RWPE2 (cell line): ENCODE measurements at regions not wholly inside any gene's neighbourhood (a gene's known extent, or its start where the extent isn't known, plus 50 kb on each side); places are given as distances from the start of the nearest gene placed in this dataset.

Experiments used
- ATAC-seq: fragments of 200-7000 bp; cut with Tn5 transposase; 3 replicates; pipeline ENCODE4 v1.9.1; 2021; ENCODE audit warnings: low read depth
- DNase-seq: peaks from one replicate; pipeline ENCODE4 v3.0.0-alpha.2; 2020; ENCODE audit warnings: low spot score
- H3K27ac ChIP-seq: fragments of 450-650 bp; 2 replicates; pipeline ENCODE4 v1.5.1; 2017; ENCODE audit warnings: mild to moderate bottlenecking; ENCODE audit not compliant: poor library complexity, severe bottlenecking
- H3K27me3 ChIP-seq: fragments of 250-450 bp; sonication (Bioruptor Pico); 2 replicates; pipeline ENCODE4 v1.5.1; 2021; ENCODE audit warnings: mild to moderate bottlenecking, moderate library complexity; ENCODE audit not compliant: insufficient read depth, poor library complexity, severe bottlenecking
- H3K36me3 ChIP-seq: fragments of 250-450 bp; sonication (Bioruptor Pico); 2 replicates; pipeline ENCODE4 v1.5.1; 2020; ENCODE audit warnings: low read depth, mild to moderate bottlenecking, moderate library complexity
- H3K4me1 ChIP-seq: fragments of 250-450 bp; sonication (Bioruptor Pico); 2 replicates; pipeline ENCODE4 v1.5.1; 2021; ENCODE audit warnings: mild to moderate bottlenecking, moderate library complexity; ENCODE audit not compliant: insufficient read depth, poor library complexity, severe bottlenecking
- H3K4me3 ChIP-seq: fragments of 250-450 bp; sonication (Bioruptor Pico); 2 replicates; pipeline ENCODE4 v1.5.1; 2021; ENCODE audit warnings: mild to moderate bottlenecking, moderate library complexity; ENCODE audit not compliant: severe bottlenecking
- H3K9me3 ChIP-seq: fragments of 250-450 bp; sonication (Bioruptor Pico); 2 replicates; pipeline ENCODE4 v1.5.1; 2021; ENCODE audit warnings: mild to moderate bottlenecking, moderate library complexity; ENCODE audit not compliant: severe bottlenecking
- CTCF ChIP-seq: fragments of 450-650 bp; IDR thresholded peaks from one replicate; pipeline ENCODE4 v1.5.1; 2017; ENCODE audit warnings: mild to moderate bottlenecking, moderate library complexity; ENCODE audit not compliant: poor library complexity, severe bottlenecking

DNA sequence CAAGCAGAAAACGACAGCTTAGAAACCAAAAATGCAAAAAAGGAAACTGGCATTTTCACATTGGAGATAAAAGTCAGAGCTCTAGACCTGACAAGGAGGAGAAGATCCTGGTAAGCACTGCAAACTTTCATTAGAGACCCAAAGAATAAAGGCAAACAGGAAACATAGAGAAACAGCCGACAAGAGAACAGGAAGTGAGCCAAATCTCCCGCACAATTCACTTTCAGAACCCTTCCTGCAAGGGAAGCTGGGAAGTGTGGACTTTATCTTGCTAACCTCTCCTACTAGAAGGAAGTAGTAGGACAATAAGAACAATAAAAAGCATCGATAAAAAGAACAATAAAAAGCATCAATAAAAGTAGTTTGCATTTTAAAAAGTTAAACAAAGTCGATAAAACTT is 417.8 kb upstream of the SPHKAP start:
- Histone ChIP-seq H3K9me3 (no peaks in the 10 kb centered on the region), H3K27ac (no peak overlapping the region), H3K36me3 (no peaks in the 10 kb centered on the region), H3K27me3 (no peaks in the 10 kb centered on the region), H3K4me3 (no peak overlapping the region), H3K4me1 (peaks cover 7% of the 10 kb centered on the region)
- DNase-seq (no peak), ATAC-seq (no peak)
- no peak for TF ChIP-seq CTCF

GRCh38 chr2:228597032-228597431 is 415.5 kb upstream of the SPHKAP start:
- Histone ChIP-seq H3K27me3 (no peaks in the 10 kb centered on the region), H3K4me1 (peaks cover 7% of the 10 kb centered on the region), H3K9me3 (no peaks in the 10 kb centered on the region), H3K36me3 (no peaks in the 10 kb centered on the region), H3K4me3 (no peak overlapping the region), H3K27ac (no peak overlapping the region)
- TF ChIP-seq CTCF, result no peak
- DNase-seq (no peak), ATAC-seq (no peak)

GRCh38 chr2:228594012-228594411 is 412.5 kb upstream of the SPHKAP start:
- no peak for TF ChIP-seq CTCF
- no peaks in the 10 kb centered on the region for H3K4me1 ChIP-seq
- ATAC-seq, result no peak
- H3K27ac ChIP-seq, result no peak overlapping the region
- H3K4me3 ChIP-seq, result no peak overlapping the region
- no peak for DNase-seq
- H3K9me3 ChIP-seq, result no peaks in the 10 kb centered on the region
- H3K27me3 ChIP-seq, result no peaks in the 10 kb centered on the region
- no peaks in the 10 kb centered on the region for H3K36me3 ChIP-seq

GRCh38 chr2:228592925-228593324 is 411.4 kb upstream of the SPHKAP start:
- no peak for TF ChIP-seq CTCF
- no peak overlapping the region for H3K4me3 ChIP-seq
- no peaks in the 10 kb centered on the region for H3K4me1 ChIP-seq
- no peak overlapping the region for H3K27ac ChIP-seq
- DNase-seq (no peak), ATAC-seq (no peak)
- no peaks in the 10 kb centered on the region for H3K36me3 ChIP-seq
- no peaks in the 10 kb centered on the region for H3K27me3 ChIP-seq
- peaks cover 2% of the 10 kb centered on the region for H3K9me3 ChIP-seq

DNA sequence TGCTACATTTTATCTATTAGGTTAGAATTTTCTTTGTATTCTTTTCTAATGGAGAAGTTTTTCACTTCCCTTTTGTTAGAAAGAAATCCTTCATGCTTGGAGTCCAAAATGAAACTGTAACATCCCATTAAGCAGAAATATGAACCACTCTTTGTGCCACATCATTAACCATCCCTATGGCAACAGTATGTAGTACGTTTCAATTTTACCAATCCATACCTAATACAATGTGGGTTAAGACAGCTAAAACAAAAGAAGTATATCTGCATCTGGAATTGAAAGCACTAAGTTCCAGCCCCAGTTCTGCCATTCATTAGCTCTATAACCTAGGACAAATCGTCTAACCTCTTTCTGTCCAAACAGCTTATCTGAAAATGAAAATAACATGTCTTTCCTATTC is 409.2 kb upstream of the SPHKAP start:
- H3K27me3 ChIP-seq, result no peaks in the 10 kb centered on the region
- H3K36me3 ChIP-seq, result no peaks in the 10 kb centered on the region
- DNase-seq (no peak), ATAC-seq (no peak)
- no peak for TF ChIP-seq CTCF
- no peak overlapping the region for H3K4me3 ChIP-seq
- H3K9me3 ChIP-seq, result peaks cover 2% of the 10 kb centered on the region
- no peak overlapping the region for H3K27ac ChIP-seq
- no peaks in the 10 kb centered on the region for H3K4me1 ChIP-seq
